VCaP (cell line): ENCODE measurements at regions not wholly inside any gene's neighbourhood (a gene's known extent, or its start where the extent isn't known, plus 50 kb on each side); places are given as distances from the start of the nearest gene placed in this dataset.
"Not testable (repeated sequence)": the region's sequence is repeated elsewhere in the genome, so short reads cannot be mapped to it uniquely, and the experiment has no call there.

Source experiments
- H3K27ac ChIP-seq: fragments of 450-650 bp; 2 replicates; pipeline ENCODE4 v1.5.1; 2017
- TF ChIP-seq, protein P1 (sequence below): fragments of 450-650 bp; conservative IDR thresholded peaks from 2 replicates; pipeline ENCODE4 v1.5.1; 2017; ENCODE audit warnings: mild to moderate bottlenecking, moderate library complexity

- H3K27ac ChIP-seq, result no peak overlapping the region
- TF ChIP-seq, protein P1, sequence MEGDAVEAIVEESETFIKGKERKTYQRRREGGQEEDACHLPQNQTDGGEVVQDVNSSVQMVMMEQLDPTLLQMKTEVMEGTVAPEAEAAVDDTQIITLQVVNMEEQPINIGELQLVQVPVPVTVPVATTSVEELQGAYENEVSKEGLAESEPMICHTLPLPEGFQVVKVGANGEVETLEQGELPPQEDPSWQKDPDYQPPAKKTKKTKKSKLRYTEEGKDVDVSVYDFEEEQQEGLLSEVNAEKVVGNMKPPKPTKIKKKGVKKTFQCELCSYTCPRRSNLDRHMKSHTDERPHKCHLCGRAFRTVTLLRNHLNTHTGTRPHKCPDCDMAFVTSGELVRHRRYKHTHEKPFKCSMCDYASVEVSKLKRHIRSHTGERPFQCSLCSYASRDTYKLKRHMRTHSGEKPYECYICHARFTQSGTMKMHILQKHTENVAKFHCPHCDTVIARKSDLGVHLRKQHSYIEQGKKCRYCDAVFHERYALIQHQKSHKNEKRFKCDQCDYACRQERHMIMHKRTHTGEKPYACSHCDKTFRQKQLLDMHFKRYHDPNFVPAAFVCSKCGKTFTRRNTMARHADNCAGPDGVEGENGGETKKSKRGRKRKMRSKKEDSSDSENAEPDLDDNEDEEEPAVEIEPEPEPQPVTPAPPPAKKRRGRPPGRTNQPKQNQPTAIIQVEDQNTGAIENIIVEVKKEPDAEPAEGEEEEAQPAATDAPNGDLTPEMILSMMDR, result no peak
These were observed 382.3 kb upstream of the HTR2C start for GRCh38 chrX:114201622-114202021.

DNA sequence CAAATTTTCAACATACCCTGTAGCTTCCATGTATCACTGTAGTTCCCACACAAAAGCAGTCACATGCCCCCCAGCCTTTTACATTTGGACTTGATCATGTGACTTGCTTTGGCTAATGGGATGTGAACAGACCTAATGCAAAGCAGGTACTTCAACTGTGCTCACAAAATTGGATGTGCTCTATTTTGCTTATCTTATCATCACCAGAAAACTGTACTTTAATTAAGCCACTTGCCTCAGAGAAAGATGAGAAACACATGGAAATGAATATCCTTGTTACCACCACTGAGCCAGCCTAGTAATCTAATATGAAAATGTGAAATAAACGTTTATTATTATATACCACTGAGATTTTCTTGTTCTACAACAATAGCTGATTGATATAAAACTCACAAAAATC lies 402.7 kb upstream of the HTR2C start:
- H3K27ac ChIP-seq, result no peak overlapping the region
- TF ChIP-seq, protein P1, result no peak

- no peak overlapping the region for H3K27ac ChIP-seq
- TF ChIP-seq, protein P1, result no peak
These were observed 405.8 kb upstream of the HTR2C start for GRCh38 chrX:114178126-114178525.

DNA sequence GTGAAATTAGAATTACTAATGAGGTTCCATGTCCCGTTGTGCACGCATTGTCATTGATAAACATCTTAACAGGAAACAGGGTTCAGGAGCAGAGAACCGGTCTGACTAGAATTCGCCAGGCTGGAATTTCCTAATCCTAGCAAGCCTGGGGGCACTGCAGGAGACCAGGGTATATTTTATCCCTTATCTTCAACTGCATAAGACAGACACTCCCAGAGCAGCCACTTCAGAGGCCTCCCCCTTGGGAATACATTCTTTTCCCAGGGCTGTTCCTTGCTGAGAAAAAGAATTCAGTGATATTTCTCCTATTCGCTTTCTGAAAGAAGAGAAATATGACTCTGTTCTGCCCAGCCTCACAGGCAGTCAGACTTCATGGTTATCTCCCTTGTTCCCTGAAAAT lies 416.6 kb upstream of the HTR2C start:
- H3K27ac ChIP-seq, result not testable (repeated sequence)

DNA sequence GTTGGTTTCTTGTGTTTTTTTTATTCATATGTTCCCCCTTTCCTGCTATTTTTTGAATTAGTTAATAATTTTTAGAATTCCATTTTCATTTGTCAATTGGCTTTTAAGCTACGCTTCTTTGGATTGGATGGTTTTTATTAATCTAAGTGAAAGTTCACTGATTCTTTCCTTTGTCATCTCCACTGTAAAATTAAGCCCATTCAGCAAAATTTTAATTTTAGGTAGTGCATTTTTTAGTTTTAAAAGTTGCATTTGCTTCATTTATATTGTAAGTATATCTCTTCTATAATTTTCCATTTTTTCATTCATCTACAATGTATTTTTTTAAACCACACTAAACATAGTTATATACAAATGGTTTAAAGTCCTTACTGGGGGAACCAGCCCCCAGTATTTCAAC lies 417.3 kb upstream of the HTR2C start:
- no peak overlapping the region for H3K27ac ChIP-seq
- TF ChIP-seq, protein P1, result no peak

GRCh38 chrX:114165537-114165936 lies 418.3 kb upstream of the HTR2C start:
- TF ChIP-seq, protein P1, result no peak

DNA sequence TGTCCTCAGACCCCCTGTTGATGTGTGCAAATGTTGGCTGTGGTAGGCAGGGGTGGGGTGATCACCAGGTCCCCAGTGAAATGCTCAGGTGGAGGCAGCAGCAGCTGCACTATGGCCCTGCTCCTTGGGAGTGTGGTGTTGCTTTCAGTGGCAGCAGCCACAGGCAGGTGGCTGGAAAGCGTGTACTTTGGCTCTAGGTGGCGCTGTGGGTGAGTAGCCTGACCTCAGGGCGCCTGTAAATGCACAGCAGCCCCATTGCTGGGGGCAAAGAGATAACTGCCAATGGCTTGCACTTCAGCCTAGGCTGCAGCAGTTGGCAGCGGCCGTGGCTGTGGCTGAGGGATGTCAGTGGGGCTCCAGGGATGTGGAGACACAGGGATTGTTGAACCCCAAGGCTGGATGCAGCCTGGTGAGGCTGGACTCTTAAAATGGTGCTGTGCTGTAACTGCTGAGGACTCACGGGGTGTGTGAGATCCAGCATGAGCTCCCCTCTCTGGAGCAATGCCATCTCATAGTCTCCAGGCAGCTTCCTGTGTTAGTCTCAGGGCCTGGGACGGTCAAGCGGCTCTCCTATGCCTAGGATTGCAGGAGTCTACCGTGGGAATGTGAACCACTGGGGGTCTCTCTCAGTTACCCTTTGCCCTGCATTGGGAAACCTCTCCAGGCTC lies 421.7 kb upstream of the HTR2C start:
- no peak overlapping the region for H3K27ac ChIP-seq
- TF ChIP-seq, protein P1, result no peak

More at GRCh38 chrX:114165537-114165936, 418.3 kb upstream of the HTR2C start:
- H3K27ac ChIP-seq, result no peak overlapping the region

GRCh38 chrX:114152801-114153200 lies 431.1 kb upstream of the HTR2C start:
- TF ChIP-seq, protein P1, result no peak
- H3K27ac ChIP-seq, result no peak overlapping the region
